ENCODE measurements at regions not wholly inside any gene's neighbourhood (a gene's known extent, or its start where the extent isn't known, plus 50 kb on each side); places are given as distances from the start of the nearest gene placed in this dataset.

DNA sequence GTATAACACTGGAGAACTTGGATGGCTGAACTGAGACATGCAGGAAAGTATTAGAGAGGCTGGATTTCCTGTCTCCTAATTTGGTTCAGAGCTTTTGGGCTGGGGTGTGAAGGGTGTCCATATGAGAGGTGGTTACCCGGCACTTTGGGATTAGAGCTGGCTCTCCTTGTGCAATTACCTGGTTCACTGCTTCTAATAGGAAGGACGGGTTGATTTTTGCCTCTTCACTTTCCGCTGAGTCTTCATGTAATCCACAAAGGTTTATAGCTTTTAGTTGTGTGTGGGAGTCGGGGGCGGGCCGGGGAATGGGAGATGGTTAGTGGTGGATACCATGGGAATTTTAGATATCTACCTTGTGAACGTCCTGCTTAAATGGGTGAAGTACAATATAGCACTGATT, 151.5 kb downstream of the BTBD3 start:
- DNase-seq (ENCODE audit: low read depth in 1 of 2, low spot score in 2 of 2) = no peak
- Histone ChIP-seq H3K79me2 (ENCODE audit: control insufficient read depth in 1 of 2, insufficient read depth in 2 of 2, low read length in 2 of 2) (no peaks in the 10 kb centered on the region), H3K4me2 (ENCODE audit: insufficient read depth in 1 of 2, low read depth in 2 of 2, low read length in 2 of 2) (no peak overlapping the region), H3K56ac (replicated peaks; ENCODE audit: insufficient read length, low read depth, low read length) (no peak overlapping the region), H2BK12ac (ENCODE audit: low read depth, low read length) (no peak overlapping the region), H2AK5ac (ENCODE audit: low read depth, low read length) (no peak overlapping the region), H4K91ac (replicated peaks; ENCODE audit: insufficient read length, low read length) (no peak overlapping the region), H3K27ac (ENCODE audit: low read depth, low read length) (no peak overlapping the region), H3K23me2 (ENCODE audit: low read depth, low read length) (no peaks in the 10 kb centered on the region), H3K4ac (replicated peaks; ENCODE audit: insufficient read length, low read depth, low read length) (no peak overlapping the region), H3K9me3 (ENCODE audit: insufficient read depth in 2 of 2, low read depth in 1 of 2, low read length in 1 of 2) (no peaks in the 10 kb centered on the region), H2BK20ac (ENCODE audit: low read length) (no peak overlapping the region), H3K9ac (replicated peaks in 1 of 4; ENCODE audit: extremely low read depth in 1 of 4, low read depth in 3 of 4, low read length in 3 of 4) (no peak overlapping the region), H3K79me1 (ENCODE audit: low read depth, low read length) (no peaks in the 10 kb centered on the region), H4K8ac (ENCODE audit: extremely low read depth, insufficient read depth, low read length) (no peak overlapping the region), H3K4me3 (ENCODE audit: extremely low read depth in 1 of 4, insufficient read depth in 2 of 4, low read depth in 3 of 4, low read length in 4 of 4) (no peak overlapping the region), H3K14ac (ENCODE audit: insufficient read length) (no peak overlapping the region), H2BK5ac (ENCODE audit: low read depth, low read length) (no peak overlapping the region), H2AFZ (ENCODE audit: low read length) (no peak overlapping the region), H3K4me1 (replicated peaks in 1 of 4; ENCODE audit: control insufficient read depth in 3 of 4, insufficient read depth in 4 of 4, low read length in 3 of 4) (peaks cover 0 to 5% (median 3%) of the 10 kb centered on the region in 4 experiments; a peak in 2 of 7 replicates), H3K18ac (ENCODE audit: extremely low read depth, low read length) (no peak overlapping the region), H2BK120ac (replicated peaks; ENCODE audit: low read depth, low read length) (no peak overlapping the region), H3K36me3 (ENCODE audit: control insufficient read depth in 2 of 4, insufficient read depth in 4 of 4, low read length in 3 of 4) (no peaks in the 10 kb centered on the region), H4K5ac (ENCODE audit: insufficient read length, low read depth, low read length) (no peak overlapping the region), H4K20me1 (replicated peaks in 1 of 2; ENCODE audit: control insufficient read depth in 1 of 2, insufficient read depth in 2 of 2, low read length in 2 of 2) (no peaks in the 10 kb centered on the region), H3K27me3 (replicated peaks in 1 of 4; ENCODE audit: control insufficient read depth in 3 of 4, extremely low read depth in 1 of 4, insufficient read depth in 3 of 4, low read length in 3 of 4) (no peaks in the 10 kb centered on the region), H2BK15ac (ENCODE audit: low read length) (no peak overlapping the region), H3K23ac (ENCODE audit: insufficient read length) (no peak overlapping the region)
- no peak for TF ChIP-seq SIRT6 (IDR thresholded peaks at IDR 0.05; ENCODE audit: low read length)
- no peak for TF ChIP-seq TAF1 (IDR thresholded peaks at IDR 0.05; ENCODE audit: low read depth, low read length)
- no peak for TF ChIP-seq KDM5A (IDR thresholded peaks at IDR 0.05; ENCODE audit: low read length)
- no peak for TF ChIP-seq CTCF (IDR thresholded peaks at IDR 0.05; ENCODE audit: control extremely low read depth in 1 of 3, insufficient read depth in 1 of 3, low read depth in 1 of 3, low read length in 3 of 3)
- TF ChIP-seq POU5F1 (IDR thresholded peaks at IDR 0.05; ENCODE audit: low read depth, low read length) = no peak
- TF ChIP-seq CEBPB (IDR thresholded peaks at IDR 0.05; ENCODE audit: low read depth, low read length) = no peak
- TF ChIP-seq SP1 (IDR thresholded peaks at IDR 0.05; ENCODE audit: low read depth, low read length) = no peak
- no peak for TF ChIP-seq SRF (IDR thresholded peaks at IDR 0.05; ENCODE audit: low read depth, low read length)
- no peak for TF ChIP-seq NRF1 (IDR thresholded peaks at IDR 0.05; ENCODE audit: low read depth, low read length)
- no peak for TF ChIP-seq KDM1A (IDR thresholded peaks at IDR 0.05; ENCODE audit: borderline replicate concordance, low read length)
- 96% methylated on average over 7 of the region's 7 CpGs; no CpG with 5 or more reads in 1 of the 2 experiments for WGBS, 2 experiments (ENCODE audit: extremely low coverage in 1 of 2, insufficient coverage in 1 of 2, insufficient read length in 1 of 2, insufficient replicate concordance in 2 of 2, low coverage in 1 of 2, low lambda C conversion rate in 2 of 2, missing lambda C conversion rate in 1 of 2)
- ChIA-PET POLR2A (ENCODE audit: partially characterized antibody) (no interaction called here), CTCF (ENCODE audit: partially characterized antibody) (interaction anchor here (0.6 to 1.0 kb wide), 2 partner anchors 57 to 114 kb away, joined by 3 to 5 read pairs; no protein-coding TSS in a partner anchor)
- FAIRE-seq = no peak

Data from H1 (cell line).